AG08395 (cell line): ENCODE measurements at regions not wholly inside any gene's neighbourhood (a gene's known extent, or its start where the extent isn't known, plus 50 kb on each side); places are given as distances from the start of the nearest gene placed in this dataset.

Experiments used
- DNase-seq: peaks from one replicate; pipeline ENCODE4 v3.0.0; 2012; ENCODE audit warnings: mixed read lengths, low spot score

GRCh38 chr10:47190802-47191450, 109.1 kb upstream of the GDF10 start:
- no peak for DNase-seq

GRCh38 chr10:47192273-47192672, 107.7 kb upstream of the GDF10 start:
- no peak for DNase-seq

- no peak for DNase-seq
Measured at GRCh38 chr10:47193666-47194065, 106.3 kb upstream of the GDF10 start.

GRCh38 chr10:47195274-47195885, 104.6 kb upstream of the GDF10 start:
- no peak for DNase-seq

GRCh38 chr10:47196691-47197090, 103.3 kb upstream of the GDF10 start:
- DNase-seq, result no peak

- DNase-seq, result no peak
Measured at GRCh38 chr10:47198221-47198620, 101.8 kb upstream of the GDF10 start.

- no peak for DNase-seq
Measured at GRCh38 chr10:47205192-47205591, 94.8 kb upstream of the GDF10 start.

GRCh38 chr10:47206449-47207280, 93.3 kb upstream of the GDF10 start:
- no peak for DNase-seq

GRCh38 chr10:47207281-47207615, 92.7 kb upstream of the GDF10 start:
- no peak for DNase-seq

GRCh38 chr10:47207894-47208469, 92.0 kb upstream of the GDF10 start:
- DNase-seq, result no peak

GRCh38 chr10:47209466-47209865, 90.5 kb upstream of the GDF10 start:
- DNase-seq, result no peak

GRCh38 chr10:47214520-47214919, 85.5 kb upstream of the GDF10 start:
- no peak for DNase-seq

- no peak for DNase-seq
Measured at GRCh38 chr10:47217113-47217512, 82.9 kb upstream of the GDF10 start.

- no peak for DNase-seq
Measured at GRCh38 chr10:47218803-47219202, 81.2 kb upstream of the GDF10 start.

GRCh38 chr10:47222461-47222860, 77.5 kb upstream of the GDF10 start:
- DNase-seq, result no peak

- DNase-seq, result no peak
Measured at GRCh38 chr10:47223236-47223635, 76.8 kb upstream of the GDF10 start.

- no peak for DNase-seq
Measured at GRCh38 chr10:47224546-47225218, 75.3 kb upstream of the GDF10 start.

GRCh38 chr10:47225219-47225927, 74.6 kb upstream of the GDF10 start:
- DNase-seq, result no peak

- DNase-seq, result no peak
Measured at GRCh38 chr10:47225928-47226645, 73.9 kb upstream of the GDF10 start.

- DNase-seq, result no peak
Measured at GRCh38 chr10:47230482-47230881, 69.5 kb upstream of the GDF10 start.

GRCh38 chr10:47230957-47231356, 69.0 kb upstream of the GDF10 start:
- no peak for DNase-seq
